OCI-M2 (cell line): ENCODE measurements at regions not wholly inside any gene's neighbourhood (a gene's known extent, or its start where the extent isn't known, plus 50 kb on each side); places are given as distances from the start of the nearest gene placed in this dataset.
"Not testable (repeated sequence)": the region's sequence is repeated elsewhere in the genome, so short reads cannot be mapped to it uniquely, and the experiment has no call there.

ENCODE experiments used
- DNase-seq: peaks from one replicate; lab custom pipeline; 2025; ENCODE audit not compliant: unreplicated experiment; lab: John Stamatoyannopoulos, UW

DNA sequence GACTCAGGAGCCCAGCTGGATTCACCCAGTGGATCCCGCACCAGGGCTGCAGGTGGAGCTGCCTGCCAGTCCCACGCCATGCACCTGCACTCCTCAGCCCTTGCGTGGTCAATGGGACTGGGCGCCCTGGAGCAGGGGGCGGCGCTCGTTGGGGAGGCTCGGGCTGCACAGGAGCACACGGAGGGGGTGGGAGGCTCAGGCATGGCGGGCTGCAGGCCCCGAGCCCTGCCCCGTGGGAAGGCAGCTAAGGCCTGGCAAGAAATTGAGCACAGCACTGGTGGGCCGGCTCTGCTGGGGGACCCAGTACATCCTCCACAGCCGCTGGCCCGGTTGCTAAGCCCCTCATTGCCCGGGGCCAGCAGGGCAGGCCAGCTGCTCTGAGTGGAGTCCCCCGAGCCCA, 90.3 kb downstream of the DLEU7 start:
- DNase-seq: not testable (repeated sequence)

- DNase-seq: not testable (repeated sequence)
Measured at GRCh38 chr13:50755862-50756685, 87.4 kb downstream of the DLEU7 start.

- DNase-seq: no peak
Measured at GRCh38 chr13:50757008-50757407, 86.5 kb downstream of the DLEU7 start.

DNA sequence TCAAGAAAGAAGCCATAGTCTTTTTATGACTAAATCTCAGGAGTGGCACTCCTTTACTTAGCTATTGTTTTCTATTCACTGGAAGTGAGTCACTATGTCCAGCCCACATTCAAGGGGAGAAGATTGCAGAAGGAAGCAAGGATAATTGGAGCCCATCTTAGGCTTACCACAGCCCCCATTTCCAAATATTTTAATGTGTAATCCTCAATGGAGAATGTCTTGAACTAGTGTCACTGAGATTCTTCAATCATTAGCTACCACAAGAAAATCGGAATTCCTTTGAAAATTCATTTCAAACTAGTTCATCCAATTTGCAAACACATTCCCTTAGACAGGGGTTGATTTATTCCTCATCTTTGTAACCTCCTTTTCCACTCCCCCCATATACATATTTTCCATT, 84.7 kb downstream of the DLEU7 start:
- DNase-seq: no peak

DNA sequence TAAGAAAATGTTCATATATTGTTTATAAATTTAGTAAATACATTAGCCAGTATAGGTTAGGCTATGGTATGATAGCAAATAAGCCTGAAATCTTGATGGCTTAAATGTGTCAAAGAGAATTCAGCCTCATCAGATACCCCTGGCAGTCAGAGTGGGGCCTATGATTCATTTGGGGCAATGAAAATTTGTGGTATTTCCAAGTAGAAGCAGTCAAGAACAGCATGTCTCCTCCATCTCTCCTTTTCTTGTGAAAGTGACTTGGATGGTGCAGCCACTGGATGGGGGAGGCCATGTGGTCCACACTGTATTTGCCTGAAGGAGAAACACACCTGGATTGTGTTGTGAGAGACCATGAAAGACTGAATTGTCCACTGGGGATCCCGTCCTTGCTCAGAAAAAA, 82.7 kb downstream of the DLEU7 start:
- no peak for DNase-seq

DNA sequence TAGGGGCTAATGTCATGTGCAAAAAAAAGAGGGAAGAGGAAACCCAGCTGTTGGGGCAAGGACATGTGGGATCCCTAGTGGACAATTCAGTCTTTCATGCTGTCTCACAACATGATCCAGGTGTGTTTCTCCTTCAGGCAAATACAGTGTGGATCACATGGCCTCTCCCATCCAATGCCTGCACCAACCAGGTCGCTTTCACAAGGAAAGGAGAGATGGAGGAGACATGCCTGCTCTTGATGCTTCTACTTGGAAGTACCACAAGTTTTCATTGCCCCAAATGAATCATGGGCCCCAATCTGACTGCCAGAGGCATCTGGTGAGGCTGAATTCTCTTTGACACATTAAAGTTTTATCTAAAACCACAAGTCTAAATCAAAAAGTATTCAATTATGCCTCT, 82.1 kb downstream of the DLEU7 start:
- no peak for DNase-seq

GRCh38 chr13:50762969-50763567, 80.4 kb downstream of the DLEU7 start:
- DNase-seq: no peak

DNA sequence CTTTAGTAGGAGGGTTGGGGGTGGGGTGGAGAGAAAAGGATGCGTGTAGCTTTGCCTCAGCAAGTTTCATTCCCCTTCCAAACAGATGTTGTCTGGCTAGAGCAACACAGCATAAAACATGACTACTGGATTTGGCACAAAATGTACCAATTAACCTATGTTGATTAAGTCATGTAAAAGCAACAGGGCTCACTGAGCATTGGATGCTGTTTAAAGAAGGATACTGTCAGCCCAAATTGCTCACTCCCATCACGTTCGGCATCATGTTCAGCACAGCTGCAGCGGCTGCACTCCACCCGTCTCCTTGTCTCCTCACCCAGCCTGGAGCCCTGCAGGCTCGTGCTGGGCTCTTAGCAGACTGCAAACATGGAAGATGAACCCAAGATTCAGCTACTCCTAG, 77.5 kb downstream of the DLEU7 start:
- no peak for DNase-seq

DNA sequence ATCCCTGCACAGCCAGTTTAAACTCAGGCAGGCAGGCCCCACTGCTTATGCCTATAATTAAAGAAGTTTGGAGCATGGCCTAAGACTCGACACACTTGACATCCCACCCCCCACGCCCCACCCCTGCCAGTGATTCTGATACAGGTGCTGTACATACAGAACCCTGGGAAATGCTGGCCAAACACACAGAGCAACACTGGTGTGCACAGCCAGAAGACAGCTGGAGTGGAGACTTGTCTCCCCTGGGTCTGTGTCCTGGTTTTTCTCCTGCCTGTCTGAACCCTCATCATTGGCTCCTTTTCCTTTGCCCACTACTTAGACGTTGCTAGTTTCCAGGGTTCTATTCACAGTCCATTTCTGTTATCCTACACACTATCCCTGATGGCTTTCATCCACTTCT, 76.8 kb downstream of the DLEU7 start:
- no peak for DNase-seq

GRCh38 chr13:50772881-50773280, 70.6 kb downstream of the DLEU7 start:
- not testable (repeated sequence) for DNase-seq
